Heart left ventricle (tissue), 16 donors: ENCODE measurements at regions not wholly inside any gene's neighbourhood (a gene's known extent, or its start where the extent isn't known, plus 50 kb on each side); places are given as distances from the start of the nearest gene placed in this dataset.

Experiments used
- ATAC-seq, 4 donors: fragments of 200-7000 bp; cut with Tn5 transposase; one replicate each; pipeline ENCODE4 v1.9.1; 2020 to 2022; ENCODE audit warnings: moderate library complexity in 4 of 4, mild to moderate bottlenecking in 3 of 4, moderate number of reproducible peaks in 1 of 4
- DNase-seq, 5 donors: peaks; one replicate each; pipeline ENCODE4 v3.0.0-alpha.2; 2020
- H3K27ac ChIP-seq, 12 donors: fragments of 200-600 bp; sonication (generic) in 4 of 12; one replicate each; pipeline versions ENCODE4 v1.5.0 to v1.8.0; 2016 to 2022; ENCODE audit warnings: mild to moderate bottlenecking in 2 of 12
- H3K27me3 ChIP-seq, 9 donors: fragments of 200-600 bp; sonication (generic) in 2 of 9; one replicate each; pipeline versions ENCODE4 v1.5.1 to v1.8.0; 2016 to 2022; ENCODE audit warnings: mild to moderate bottlenecking in 3 of 9
- H3K36me3 ChIP-seq, 9 donors: fragments of 200-600 bp; sonication (generic) in 2 of 9; one replicate each; pipeline versions ENCODE4 v1.5.0 to v1.8.0; 2018 to 2022; ENCODE audit warnings: mild to moderate bottlenecking in 2 of 9
- H3K4me1 ChIP-seq, 12 donors: fragments of 200-600 bp; sonication (generic) in 4 of 12; one replicate each; pipeline versions ENCODE4 v1.5.0 to v1.8.0; 2016 to 2022; ENCODE audit warnings: mild to moderate bottlenecking in 3 of 12
- H3K4me3 ChIP-seq, 12 donors: fragments of 200-600 bp; sonication (generic) in 4 of 12; one replicate each; pipeline versions ENCODE4 v1.5.0 to v1.8.0; 2017 to 2022; ENCODE audit warnings: mild to moderate bottlenecking in 9 of 12, moderate library complexity in 4 of 12
- H3K9me3 ChIP-seq, 12 donors: fragments of 200-600 bp; sonication (generic) in 4 of 12; one replicate each; pipeline versions ENCODE4 v1.5.0 to v1.8.0; 2016 to 2022; ENCODE audit warnings: mild to moderate bottlenecking in 1 of 12
- POLR2A ChIP-seq, 2 donors: fragments of 450-650 bp; IDR thresholded peaks; one replicate each; pipeline ENCODE4 v1.6.1; 2017; ENCODE audit warnings: antibody characterized with exemption in 2 of 2, mild to moderate bottlenecking in 2 of 2, moderate library complexity in 2 of 2
- WGBS, 4 donors: extraction: QIAGEN DNeasy Blood & Tissue Kit in 2 of 4; methylation state at CpG; one replicate each; pipeline versions ENCODE4 v1.1.5 to v1.1.7; 2013 to 2018; 5-methylcytosine and 5-hydroxymethylcytosine counted together
- intact Hi-C, 10 donors: fragments of 100-400 bp; cut with DNase I; formaldehyde crosslinking; loops; one replicate each; pipeline versions ENCODE4 v1.11.1 to v1.14.2; 2022
- TF ChIP-seq, protein P1 (sequence below), 12 donors: fragments of 200-600 bp; sonication (generic) in 4 of 12; IDR thresholded peaks; one replicate each; pipeline versions ENCODE4 v1.5.0 to v1.8.0; 2018 to 2022; ENCODE audit warnings: antibody characterized with exemption in 12 of 12, mild to moderate bottlenecking in 5 of 12
- donor health status: ischemic (EF 13 %, LVEDD 7.1; RV severe dilation, severe dysfunction).
- donor health status: healthy with polysubstance abuse.
- donor health status: DM: no; HTN: yes; CAD: no.
- donor health status: DM: no; HTN: no; CAD: no.
- donor health status: ischemic (EF 25% LVEDD 6.9; RV normal size, moderate dysfunction).
- donor health status: ischemic (EF 25% LVEDD 5.7; RV mildly dilated, moderate dysfunction).
- donor health status: healthy.
- donor health status: DM: yes; HTN: yes; CAD: no.
- donor health status: ischemic (EF 35%, LVEDD 5.7; RV mildly dilated, moderate dysfunction).
- donor health status: nonischemic (EF 11% LVEDD 7.7; RV severe dilation, severe dysfunction).
- donor health status: DM: yes; HTN: yes; CAD: no.
- donor health status: PGD.
- donor health status: ischemic (EF 29% LVEDD 5.4; RV normal size, mild dysfunction).
- donor health status: nonischemic (EF 23%, LVEDD 6.1; RV moderate dilation, normal function).

- intact Hi-C loops: no loop called here
- H3K36me3 ChIP-seq: no peaks in the 10 kb centered on the region
These were observed 380.8 kb downstream of the KCTD12 start for GRCh38 chr13:76505437-76505836.

GRCh38 chr13:76503766-76504165, 382.4 kb downstream of the KCTD12 start:
- no peak for ATAC-seq
- Histone ChIP-seq H3K27me3 (no peaks in the 10 kb centered on the region), H3K9me3 (no peaks in the 10 kb centered on the region), H3K27ac (no peak overlapping the region), H3K36me3 (no peaks in the 10 kb centered on the region), H3K4me3 (no peak overlapping the region), H3K4me1 (no peaks in the 10 kb centered on the region)
- WGBS, 4 donors: 66 to 83% (median 69%) methylated on average over 5 of the region's 5 CpGs
- TF ChIP-seq, protein P1, sequence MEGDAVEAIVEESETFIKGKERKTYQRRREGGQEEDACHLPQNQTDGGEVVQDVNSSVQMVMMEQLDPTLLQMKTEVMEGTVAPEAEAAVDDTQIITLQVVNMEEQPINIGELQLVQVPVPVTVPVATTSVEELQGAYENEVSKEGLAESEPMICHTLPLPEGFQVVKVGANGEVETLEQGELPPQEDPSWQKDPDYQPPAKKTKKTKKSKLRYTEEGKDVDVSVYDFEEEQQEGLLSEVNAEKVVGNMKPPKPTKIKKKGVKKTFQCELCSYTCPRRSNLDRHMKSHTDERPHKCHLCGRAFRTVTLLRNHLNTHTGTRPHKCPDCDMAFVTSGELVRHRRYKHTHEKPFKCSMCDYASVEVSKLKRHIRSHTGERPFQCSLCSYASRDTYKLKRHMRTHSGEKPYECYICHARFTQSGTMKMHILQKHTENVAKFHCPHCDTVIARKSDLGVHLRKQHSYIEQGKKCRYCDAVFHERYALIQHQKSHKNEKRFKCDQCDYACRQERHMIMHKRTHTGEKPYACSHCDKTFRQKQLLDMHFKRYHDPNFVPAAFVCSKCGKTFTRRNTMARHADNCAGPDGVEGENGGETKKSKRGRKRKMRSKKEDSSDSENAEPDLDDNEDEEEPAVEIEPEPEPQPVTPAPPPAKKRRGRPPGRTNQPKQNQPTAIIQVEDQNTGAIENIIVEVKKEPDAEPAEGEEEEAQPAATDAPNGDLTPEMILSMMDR (IDR thresholded peaks at IDR 0.05): no peak
- TF ChIP-seq POLR2A (IDR thresholded peaks at IDR 0.05): no peak
- intact Hi-C loops: no loop called here
- DNase-seq: no peak

More at GRCh38 chr13:76505437-76505836, 380.8 kb downstream of the KCTD12 start:
- no peak for ATAC-seq
- Histone ChIP-seq H3K27me3 (no peaks in the 10 kb centered on the region), H3K4me1 (no peaks in the 10 kb centered on the region), H3K4me3 (no peak overlapping the region), H3K9me3 (no peaks in the 10 kb centered on the region), H3K27ac (no peak overlapping the region)
- no peak for TF ChIP-seq POLR2A (IDR thresholded peaks at IDR 0.05)
- TF ChIP-seq, protein P1 (IDR thresholded peaks at IDR 0.05): no peak
- 52 to 85% (median 77%) methylated on average over 3 of the region's 3 CpGs for WGBS, 4 donors
- DNase-seq: no peak

- no peaks in the 10 kb centered on the region for H3K36me3 ChIP-seq
- H3K9me3 ChIP-seq: no peaks in the 10 kb centered on the region
- no peak for ATAC-seq
- TF ChIP-seq POLR2A (IDR thresholded peaks at IDR 0.05): no peak
- TF ChIP-seq, protein P1 (IDR thresholded peaks at IDR 0.05): no peak
- H3K27me3 ChIP-seq: no peaks in the 10 kb centered on the region
- intact Hi-C loops: no loop called here
- H3K27ac ChIP-seq: no peak overlapping the region
- WGBS, 4 donors: 91 to 100% (median 94%) methylated on average over 1 of the region's 1 CpG
- no peak for DNase-seq
- no peak overlapping the region for H3K4me3 ChIP-seq
- no peaks in the 10 kb centered on the region for H3K4me1 ChIP-seq
These were observed 382.9 kb downstream of the KCTD12 start for GRCh38 chr13:76503291-76503690.

GRCh38 chr13:76500894-76501293, 385.3 kb downstream of the KCTD12 start:
- no peak for ATAC-seq

More at GRCh38 chr13:76500894-76501293, 385.3 kb downstream of the KCTD12 start:
- Histone ChIP-seq H3K27ac (no peak overlapping the region), H3K27me3 (no peaks in the 10 kb centered on the region), H3K4me3 (no peak overlapping the region), H3K36me3 (no peaks in the 10 kb centered on the region), H3K9me3 (no peaks in the 10 kb centered on the region), H3K4me1 (no peaks in the 10 kb centered on the region)
- intact Hi-C loops: no loop called here
- no peak for DNase-seq
- WGBS, 4 donors: 71 to 83% (median 75%) methylated on average over 3 of the region's 3 CpGs
- TF ChIP-seq, protein P1 (IDR thresholded peaks at IDR 0.05): no peak
- no peak for TF ChIP-seq POLR2A (IDR thresholded peaks at IDR 0.05)
